ENCODE measurements at regions not wholly inside any gene's neighbourhood (a gene's known extent, or its start where the extent isn't known, plus 50 kb on each side); places are given as distances from the start of the nearest gene placed in this dataset.

DNA sequence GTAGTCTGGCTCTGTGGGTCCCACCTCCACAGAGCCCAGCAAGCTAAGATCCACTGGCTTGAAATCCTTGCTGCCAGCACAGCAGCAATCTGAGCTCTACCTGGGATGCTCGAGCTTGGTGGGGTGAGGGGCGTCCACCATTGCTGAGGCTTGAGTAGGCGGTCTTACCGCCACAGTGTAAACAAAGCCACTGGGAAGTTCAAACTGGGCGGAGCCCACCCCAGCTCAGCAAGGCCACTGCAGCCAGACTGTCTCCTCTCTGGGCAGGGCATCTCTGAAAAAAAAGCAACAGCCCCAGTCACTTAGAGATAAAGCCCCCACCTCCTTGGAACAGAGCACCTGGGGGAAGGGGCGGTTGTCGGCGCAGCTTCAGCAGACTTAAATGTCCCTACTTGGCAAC is 243.2 kb upstream of the POF1B start:
- H3K27me3 ChIP-seq (ENCODE audit: insufficient read depth, low read depth, low read length): no peaks in the 10 kb centered on the region
- no peak overlapping the region for H3K4me3 ChIP-seq (ENCODE audit: low read length)
- no peaks in the 10 kb centered on the region for H3F3A ChIP-seq (ENCODE audit: insufficient read depth, low read length, poor library complexity, severe bottlenecking)

DNA sequence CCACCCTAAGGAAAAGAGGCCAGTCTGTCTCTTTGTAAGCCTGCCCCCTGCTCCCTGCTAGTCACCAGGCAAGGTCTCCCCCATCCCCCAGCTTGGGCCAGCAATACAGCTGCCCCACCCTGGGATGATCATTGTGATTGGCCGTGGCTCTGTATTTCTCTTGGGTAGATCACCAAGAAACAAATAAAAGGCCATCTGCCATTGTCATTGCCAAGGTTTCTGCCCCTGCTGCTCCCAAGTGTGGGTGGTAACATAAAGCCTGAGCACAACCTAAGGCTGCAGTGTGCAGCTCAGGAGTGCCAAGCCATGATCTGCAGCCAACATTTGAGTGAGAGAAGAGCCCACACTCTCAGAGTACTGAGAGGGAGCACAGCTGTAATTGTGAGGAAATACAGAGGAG is 241.0 kb upstream of the POF1B start:
- no peaks in the 10 kb centered on the region for H3K36me3 ChIP-seq (ENCODE audit: insufficient read depth, low read length)
- no peaks in the 10 kb centered on the region for H3K79me2 ChIP-seq (replicated peaks; ENCODE audit: insufficient read depth, low read length)
- no peak overlapping the region for H3K4me2 ChIP-seq (ENCODE audit: low read length)
- H3K27ac ChIP-seq (ENCODE audit: low read length): no peak overlapping the region
- H2AFZ ChIP-seq (ENCODE audit: low read depth, low read length): no peak overlapping the region
- no peak overlapping the region for H3K9ac ChIP-seq (ENCODE audit: low read length)
- H3F3A ChIP-seq (ENCODE audit: insufficient read depth, low read length, poor library complexity, severe bottlenecking): no peaks in the 10 kb centered on the region
- no peaks in the 10 kb centered on the region for H4K20me1 ChIP-seq (ENCODE audit: insufficient read depth)
- TF ChIP-seq TAF1 (IDR thresholded peaks at IDR 0.05; ENCODE audit: low read depth) (no peak), EP300 (conservative IDR thresholded peaks at IDR 0.05; ENCODE audit: poor library complexity, severe bottlenecking) (no peak), SMC3 (conservative IDR thresholded peaks at IDR 0.05; ENCODE audit: poor library complexity) (no peak), RAD21 (conservative IDR thresholded peaks at IDR 0.05) (no peak), EZH2 (IDR thresholded peaks at IDR 0.05; ENCODE audit: borderline replicate concordance, insufficient read depth, low read length, poor library complexity, severe bottlenecking) (no peak), MXI1 (conservative IDR thresholded peaks at IDR 0.05; ENCODE audit: poor library complexity, severe bottlenecking) (no peak), POLR2AphosphoS5 (IDR thresholded peaks at IDR 0.05) (no peak)
- TF ChIP-seq, protein P1, sequence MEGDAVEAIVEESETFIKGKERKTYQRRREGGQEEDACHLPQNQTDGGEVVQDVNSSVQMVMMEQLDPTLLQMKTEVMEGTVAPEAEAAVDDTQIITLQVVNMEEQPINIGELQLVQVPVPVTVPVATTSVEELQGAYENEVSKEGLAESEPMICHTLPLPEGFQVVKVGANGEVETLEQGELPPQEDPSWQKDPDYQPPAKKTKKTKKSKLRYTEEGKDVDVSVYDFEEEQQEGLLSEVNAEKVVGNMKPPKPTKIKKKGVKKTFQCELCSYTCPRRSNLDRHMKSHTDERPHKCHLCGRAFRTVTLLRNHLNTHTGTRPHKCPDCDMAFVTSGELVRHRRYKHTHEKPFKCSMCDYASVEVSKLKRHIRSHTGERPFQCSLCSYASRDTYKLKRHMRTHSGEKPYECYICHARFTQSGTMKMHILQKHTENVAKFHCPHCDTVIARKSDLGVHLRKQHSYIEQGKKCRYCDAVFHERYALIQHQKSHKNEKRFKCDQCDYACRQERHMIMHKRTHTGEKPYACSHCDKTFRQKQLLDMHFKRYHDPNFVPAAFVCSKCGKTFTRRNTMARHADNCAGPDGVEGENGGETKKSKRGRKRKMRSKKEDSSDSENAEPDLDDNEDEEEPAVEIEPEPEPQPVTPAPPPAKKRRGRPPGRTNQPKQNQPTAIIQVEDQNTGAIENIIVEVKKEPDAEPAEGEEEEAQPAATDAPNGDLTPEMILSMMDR (IDR thresholded peaks at IDR 0.05; ENCODE audit: poor library complexity, severe bottlenecking): no peak
- TF ChIP-seq, protein P2, sequence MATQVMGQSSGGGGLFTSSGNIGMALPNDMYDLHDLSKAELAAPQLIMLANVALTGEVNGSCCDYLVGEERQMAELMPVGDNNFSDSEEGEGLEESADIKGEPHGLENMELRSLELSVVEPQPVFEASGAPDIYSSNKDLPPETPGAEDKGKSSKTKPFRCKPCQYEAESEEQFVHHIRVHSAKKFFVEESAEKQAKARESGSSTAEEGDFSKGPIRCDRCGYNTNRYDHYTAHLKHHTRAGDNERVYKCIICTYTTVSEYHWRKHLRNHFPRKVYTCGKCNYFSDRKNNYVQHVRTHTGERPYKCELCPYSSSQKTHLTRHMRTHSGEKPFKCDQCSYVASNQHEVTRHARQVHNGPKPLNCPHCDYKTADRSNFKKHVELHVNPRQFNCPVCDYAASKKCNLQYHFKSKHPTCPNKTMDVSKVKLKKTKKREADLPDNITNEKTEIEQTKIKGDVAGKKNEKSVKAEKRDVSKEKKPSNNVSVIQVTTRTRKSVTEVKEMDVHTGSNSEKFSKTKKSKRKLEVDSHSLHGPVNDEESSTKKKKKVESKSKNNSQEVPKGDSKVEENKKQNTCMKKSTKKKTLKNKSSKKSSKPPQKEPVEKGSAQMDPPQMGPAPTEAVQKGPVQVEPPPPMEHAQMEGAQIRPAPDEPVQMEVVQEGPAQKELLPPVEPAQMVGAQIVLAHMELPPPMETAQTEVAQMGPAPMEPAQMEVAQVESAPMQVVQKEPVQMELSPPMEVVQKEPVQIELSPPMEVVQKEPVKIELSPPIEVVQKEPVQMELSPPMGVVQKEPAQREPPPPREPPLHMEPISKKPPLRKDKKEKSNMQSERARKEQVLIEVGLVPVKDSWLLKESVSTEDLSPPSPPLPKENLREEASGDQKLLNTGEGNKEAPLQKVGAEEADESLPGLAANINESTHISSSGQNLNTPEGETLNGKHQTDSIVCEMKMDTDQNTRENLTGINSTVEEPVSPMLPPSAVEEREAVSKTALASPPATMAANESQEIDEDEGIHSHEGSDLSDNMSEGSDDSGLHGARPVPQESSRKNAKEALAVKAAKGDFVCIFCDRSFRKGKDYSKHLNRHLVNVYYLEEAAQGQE (IDR thresholded peaks at IDR 0.05; ENCODE audit: borderline replicate concordance): no peak
- no peaks in the 10 kb centered on the region for H3K9me2 ChIP-seq (ENCODE audit: insufficient read depth, low read length)
- no peak overlapping the region for H3K4me3 ChIP-seq (ENCODE audit: low read length)
- H3K27me3 ChIP-seq (ENCODE audit: insufficient read depth, low read depth, low read length): no peaks in the 10 kb centered on the region
- H3K9me3 ChIP-seq (ENCODE audit: low read length): no peaks in the 10 kb centered on the region

More for the DNA sequence above, 243.2 kb upstream of the POF1B start:
- TF ChIP-seq MXI1 (conservative IDR thresholded peaks at IDR 0.05; ENCODE audit: poor library complexity, severe bottlenecking) (no peak), EZH2 (IDR thresholded peaks at IDR 0.05; ENCODE audit: borderline replicate concordance, insufficient read depth, low read length, poor library complexity, severe bottlenecking) (no peak), RAD21 (conservative IDR thresholded peaks at IDR 0.05) (no peak), SMC3 (conservative IDR thresholded peaks at IDR 0.05; ENCODE audit: poor library complexity) (no peak), EP300 (conservative IDR thresholded peaks at IDR 0.05; ENCODE audit: poor library complexity, severe bottlenecking) (no peak), TAF1 (IDR thresholded peaks at IDR 0.05; ENCODE audit: low read depth) (no peak), POLR2AphosphoS5 (IDR thresholded peaks at IDR 0.05) (no peak)
- TF ChIP-seq, protein P1 (IDR thresholded peaks at IDR 0.05; ENCODE audit: poor library complexity, severe bottlenecking): no peak
- TF ChIP-seq, protein P2 (IDR thresholded peaks at IDR 0.05; ENCODE audit: borderline replicate concordance): no peak
- H3K9ac ChIP-seq (ENCODE audit: low read length): no peak overlapping the region
- no peak overlapping the region for H3K4me2 ChIP-seq (ENCODE audit: low read length)
- no peaks in the 10 kb centered on the region for H3K79me2 ChIP-seq (replicated peaks; ENCODE audit: insufficient read depth, low read length)
- no peak overlapping the region for H3K27ac ChIP-seq (ENCODE audit: low read length)
- H3K9me3 ChIP-seq (ENCODE audit: low read length): no peaks in the 10 kb centered on the region
- H4K20me1 ChIP-seq (ENCODE audit: insufficient read depth): no peaks in the 10 kb centered on the region
- H2AFZ ChIP-seq (ENCODE audit: low read depth, low read length): no peak overlapping the region
- no peaks in the 10 kb centered on the region for H3K9me2 ChIP-seq (ENCODE audit: insufficient read depth, low read length)
- no peaks in the 10 kb centered on the region for H3K36me3 ChIP-seq (ENCODE audit: insufficient read depth, low read length)
